Muscle of leg (tissue), 3 donors: ENCODE measurements at regions not wholly inside any gene's neighbourhood (a gene's known extent, or its start where the extent isn't known, plus 50 kb on each side); places are given as distances from the start of the nearest gene placed in this dataset.

Experiments used
- DNase-seq: peaks from one replicate; pipeline ENCODE4 v3.0.0; 2013
- H3K27ac ChIP-seq: one replicate; pipeline ENCODE4 v1.5.1; 2013; ENCODE audit warnings: mild to moderate bottlenecking, low read length, control low read depth
- H3K27me3 ChIP-seq: one replicate; pipeline ENCODE4 v1.6.1; 2013; ENCODE audit warnings: low read length; ENCODE audit not compliant: control insufficient read depth, insufficient read depth
- H3K36me3 ChIP-seq: one replicate; pipeline ENCODE4 v1.6.1; 2013; ENCODE audit warnings: low read length; ENCODE audit not compliant: control insufficient read depth, insufficient read depth
- H3K4me1 ChIP-seq: one replicate; pipeline ENCODE4 v1.6.1; 2013; ENCODE audit warnings: low read length; ENCODE audit not compliant: control insufficient read depth, insufficient read depth
- H3K4me3 ChIP-seq: one replicate; pipeline ENCODE4 v1.5.1; 2013; ENCODE audit warnings: low read length, control low read depth
- H3K9me3 ChIP-seq: replicated peaks from 2 replicates; pipeline ENCODE4 v1.6.1; 2013; ENCODE audit warnings: low read depth, low read length; ENCODE audit not compliant: control insufficient read depth
- WGBS: methylation state at CpG from one replicate; pipeline ENCODE4 v1.1.5; 2013; ENCODE audit warnings: missing lambda C conversion rate; ENCODE audit not compliant: insufficient coverage; 5-methylcytosine and 5-hydroxymethylcytosine counted together

- no peak overlapping the region for H3K27ac ChIP-seq
- WGBS, result 100% methylated on average over 1 of the region's 3 CpGs
- no peak overlapping the region for H3K4me3 ChIP-seq
- H3K36me3 ChIP-seq, result no peaks in the 10 kb centered on the region
- H3K9me3 ChIP-seq, result peaks cover 2% of the 10 kb centered on the region
- no peaks in the 10 kb centered on the region for H3K4me1 ChIP-seq
- DNase-seq, result no peak
- no peaks in the 10 kb centered on the region for H3K27me3 ChIP-seq
These were observed 257.6 kb downstream of the KLF13 start for GRCh38 chr15:31584195-31584594.

- H3K9me3 ChIP-seq, result peaks cover 2% of the 10 kb centered on the region
- no peaks in the 10 kb centered on the region for H3K4me1 ChIP-seq
- WGBS, result 49% methylated on average over 6 of the region's 9 CpGs
- no peak overlapping the region for H3K4me3 ChIP-seq
- no peak overlapping the region for H3K27ac ChIP-seq
- no peaks in the 10 kb centered on the region for H3K36me3 ChIP-seq
- no peaks in the 10 kb centered on the region for H3K27me3 ChIP-seq
- DNase-seq, result no peak
These were observed 258.6 kb downstream of the KLF13 start for GRCh38 chr15:31585240-31585639.

GRCh38 chr15:31586841-31587240 lies 260.2 kb downstream of the KLF13 start:
- Histone ChIP-seq H3K9me3 (no peaks in the 10 kb centered on the region), H3K27me3 (no peaks in the 10 kb centered on the region), H3K4me3 (no peak overlapping the region), H3K27ac (no peak overlapping the region), H3K4me1 (no peaks in the 10 kb centered on the region), H3K36me3 (no peaks in the 10 kb centered on the region)
- DNase-seq, result no peak
- 65% methylated on average over 4 of the region's 4 CpGs for WGBS

GRCh38 chr15:31587583-31587982 lies 260.9 kb downstream of the KLF13 start:
- 82% methylated on average over 4 of the region's 4 CpGs for WGBS
- DNase-seq, result no peak
- Histone ChIP-seq H3K36me3 (no peaks in the 10 kb centered on the region), H3K27ac (no peak overlapping the region), H3K4me1 (no peaks in the 10 kb centered on the region), H3K4me3 (no peak overlapping the region), H3K27me3 (no peaks in the 10 kb centered on the region), H3K9me3 (no peaks in the 10 kb centered on the region)

GRCh38 chr15:31590609-31591008 lies 264.0 kb downstream of the KLF13 start:
- 35% methylated on average over 3 of the region's 4 CpGs for WGBS
- Histone ChIP-seq H3K27ac (no peak overlapping the region), H3K36me3 (no peaks in the 10 kb centered on the region), H3K27me3 (no peaks in the 10 kb centered on the region), H3K4me3 (no peak overlapping the region), H3K4me1 (no peaks in the 10 kb centered on the region), H3K9me3 (no peaks in the 10 kb centered on the region)
- peak; percentile 14 for DNase-seq

- DNase-seq, result no peak
- H3K27me3 ChIP-seq, result no peaks in the 10 kb centered on the region
- H3K27ac ChIP-seq, result no peak overlapping the region
These were observed 265.3 kb downstream of the KLF13 start for GRCh38 chr15:31591908-31592307.

GRCh38 chr15:31597466-31597865 lies 270.8 kb downstream of the KLF13 start:
- Histone ChIP-seq H3K27ac (no peak overlapping the region), H3K27me3 (no peaks in the 10 kb centered on the region)
- 33% methylated on average over 1 of the region's 1 CpG for WGBS

More at GRCh38 chr15:31591908-31592307, 265.3 kb downstream of the KLF13 start:
- no peaks in the 10 kb centered on the region for H3K4me1 ChIP-seq
- H3K4me3 ChIP-seq, result no peak overlapping the region
- no peaks in the 10 kb centered on the region for H3K36me3 ChIP-seq
- no peaks in the 10 kb centered on the region for H3K9me3 ChIP-seq

GRCh38 chr15:31598620-31599019 lies 272.0 kb downstream of the KLF13 start:
- no peak for DNase-seq
- 40% methylated on average over 3 of the region's 7 CpGs for WGBS

More at GRCh38 chr15:31597466-31597865, 270.8 kb downstream of the KLF13 start:
- Histone ChIP-seq H3K36me3 (no peaks in the 10 kb centered on the region), H3K9me3 (no peaks in the 10 kb centered on the region), H3K4me3 (no peak overlapping the region), H3K4me1 (no peaks in the 10 kb centered on the region)
- DNase-seq, result no peak

GRCh38 chr15:31605467-31605931 lies 278.9 kb downstream of the KLF13 start:
- Histone ChIP-seq H3K27ac (no peak overlapping the region), H3K36me3 (no peaks in the 10 kb centered on the region), H3K4me1 (no peaks in the 10 kb centered on the region), H3K9me3 (no peaks in the 10 kb centered on the region), H3K27me3 (no peaks in the 10 kb centered on the region), H3K4me3 (no peak overlapping the region)
- WGBS, result 56% methylated on average over 9 of the region's 9 CpGs
- no peak for DNase-seq

More at GRCh38 chr15:31598620-31599019, 272.0 kb downstream of the KLF13 start:
- Histone ChIP-seq H3K9me3 (no peaks in the 10 kb centered on the region), H3K36me3 (no peaks in the 10 kb centered on the region), H3K4me1 (no peaks in the 10 kb centered on the region), H3K27ac (no peak overlapping the region), H3K27me3 (no peaks in the 10 kb centered on the region), H3K4me3 (no peak overlapping the region)

GRCh38 chr15:31606194-31606669 lies 279.6 kb downstream of the KLF13 start:
- no peaks in the 10 kb centered on the region for H3K27me3 ChIP-seq
- DNase-seq, result no peak
- WGBS, result 72% methylated on average over 4 of the region's 5 CpGs

GRCh38 chr15:31606931-31607497 lies 280.4 kb downstream of the KLF13 start:
- no CpG with 5 or more reads among the region's 1 CpG for WGBS
- Histone ChIP-seq H3K9me3 (no peaks in the 10 kb centered on the region), H3K27me3 (no peaks in the 10 kb centered on the region), H3K36me3 (no peaks in the 10 kb centered on the region), H3K4me3 (no peak overlapping the region), H3K27ac (no peak overlapping the region), H3K4me1 (no peaks in the 10 kb centered on the region)
- no peak for DNase-seq

More at GRCh38 chr15:31606194-31606669, 279.6 kb downstream of the KLF13 start:
- Histone ChIP-seq H3K9me3 (no peaks in the 10 kb centered on the region), H3K4me3 (no peak overlapping the region), H3K36me3 (no peaks in the 10 kb centered on the region), H3K4me1 (no peaks in the 10 kb centered on the region), H3K27ac (no peak overlapping the region)
